ENCODE measurements at regions not wholly inside any gene's neighbourhood (a gene's known extent, or its start where the extent isn't known, plus 50 kb on each side); places are given as distances from the start of the nearest gene placed in this dataset.
"Not testable (repeated sequence)": the region's sequence is repeated elsewhere in the genome, so short reads cannot be mapped to it uniquely, and the experiment has no call there.

DNA sequence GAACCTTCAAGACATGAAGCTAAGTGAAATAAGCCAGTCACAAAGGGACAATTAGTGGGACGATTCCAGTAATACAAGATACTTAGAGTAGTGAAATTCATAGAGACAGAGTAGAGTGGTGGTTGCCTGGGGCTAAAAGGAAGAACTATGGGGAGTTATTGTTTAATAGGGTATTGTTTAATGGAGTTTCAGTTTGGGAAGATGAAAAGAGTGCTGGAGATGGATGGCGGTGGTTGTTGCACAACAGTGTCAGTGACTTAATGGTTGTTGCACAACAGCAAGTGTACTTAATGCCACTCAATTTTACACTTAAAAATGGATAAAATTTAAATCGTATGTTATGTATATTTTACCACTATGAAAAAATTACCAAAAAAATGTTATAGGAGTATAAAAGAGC, 209.7 kb upstream of the TENT5A start:
- DNase-seq: no peak

DNA sequence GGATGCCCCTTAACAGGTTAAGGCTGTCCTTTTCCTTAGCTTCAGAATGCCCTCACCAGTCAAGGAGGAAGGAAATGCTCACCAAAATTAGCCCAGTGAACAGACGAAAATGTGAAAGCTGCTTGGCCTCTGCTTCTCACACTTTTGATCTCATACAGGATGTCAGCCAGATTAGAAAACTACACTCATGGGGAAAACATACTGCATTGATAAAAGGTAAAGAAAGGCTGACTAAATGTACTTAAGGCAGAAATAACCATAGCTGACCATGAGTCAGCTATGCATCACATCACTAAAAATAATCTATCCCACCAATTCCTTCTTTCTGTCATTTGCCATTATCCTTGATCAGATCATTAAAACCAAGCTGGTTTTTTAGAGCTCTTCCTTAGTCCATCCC, 198.4 kb upstream of the TENT5A start:
- DNase-seq: no peak

- DNase-seq: no peak
Observed at GRCh38 chr6:81948861-81949260, 196.4 kb upstream of the TENT5A start.

GRCh38 chr6:81948196-81948595, 195.7 kb upstream of the TENT5A start:
- DNase-seq: not testable (repeated sequence)

- no peak for DNase-seq
Observed at GRCh38 chr6:81944661-81945060, 192.2 kb upstream of the TENT5A start.

- not testable (repeated sequence) for DNase-seq
Observed at GRCh38 chr6:81942842-81943241, 190.4 kb upstream of the TENT5A start.

DNA sequence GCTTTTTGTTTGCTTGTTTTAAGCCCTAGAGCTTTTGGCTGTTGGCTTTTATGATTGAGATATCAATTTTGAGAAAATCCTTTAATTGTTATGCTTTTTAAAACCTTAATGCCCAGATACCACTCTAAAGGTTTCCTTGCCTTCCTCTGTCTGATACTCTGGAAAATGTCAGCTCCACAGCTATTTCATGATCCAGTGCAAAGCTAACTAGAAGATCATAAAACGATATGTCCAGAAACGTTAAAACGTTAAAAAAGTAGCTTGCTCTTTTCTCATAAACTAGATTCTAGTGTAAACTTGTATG, 189.5 kb upstream of the TENT5A start:
- no peak for DNase-seq

DNA sequence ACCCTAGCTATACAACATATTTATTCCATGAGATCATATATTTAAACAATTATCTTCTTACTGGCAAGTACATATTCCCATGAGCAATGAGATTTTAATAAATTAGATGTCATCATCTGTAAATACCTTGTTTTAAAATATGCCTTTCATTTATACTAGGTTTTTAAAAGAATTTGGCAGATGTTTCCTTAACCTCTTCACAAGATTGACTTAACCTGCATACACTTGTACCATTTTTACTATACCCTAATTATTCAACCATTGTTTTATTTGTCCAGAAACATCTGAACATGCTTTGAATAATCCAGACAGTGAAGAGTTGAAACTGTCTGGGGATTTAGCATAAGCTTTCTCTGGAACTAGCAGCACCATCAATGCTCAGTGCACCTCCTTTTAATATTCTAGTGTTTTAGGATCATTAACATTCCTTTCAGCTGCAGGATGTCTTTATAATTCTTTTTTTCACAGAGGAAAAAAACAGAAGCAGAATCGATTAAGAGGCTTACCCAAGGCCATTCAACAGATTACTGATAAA, 188.0 kb upstream of the TENT5A start:
- DNase-seq: no peak

DNA sequence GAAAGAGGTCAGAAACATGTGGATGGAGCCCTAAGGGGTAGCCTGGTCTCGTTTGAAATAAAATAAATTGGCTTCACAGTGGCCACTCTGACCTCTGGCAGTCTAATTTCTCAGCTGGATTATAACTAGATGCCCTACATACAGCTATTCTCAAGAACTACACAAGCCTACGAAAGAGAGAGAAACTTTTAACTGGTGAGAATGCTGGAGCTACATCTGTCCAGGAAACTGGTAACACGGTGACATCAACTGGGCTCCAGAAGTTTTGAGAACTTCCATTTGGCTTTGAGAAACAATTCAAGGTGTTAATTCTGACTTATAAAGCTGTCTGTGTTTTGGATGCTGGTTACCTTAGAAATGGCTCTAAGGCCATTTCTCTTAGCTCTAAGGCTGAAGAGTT, 187.3 kb upstream of the TENT5A start:
- DNase-seq: no peak

- no peak for DNase-seq
Observed at GRCh38 chr6:81938991-81939732, 186.7 kb upstream of the TENT5A start.

- DNase-seq: no peak
Observed at GRCh38 chr6:81938014-81938856, 185.8 kb upstream of the TENT5A start.

DNA sequence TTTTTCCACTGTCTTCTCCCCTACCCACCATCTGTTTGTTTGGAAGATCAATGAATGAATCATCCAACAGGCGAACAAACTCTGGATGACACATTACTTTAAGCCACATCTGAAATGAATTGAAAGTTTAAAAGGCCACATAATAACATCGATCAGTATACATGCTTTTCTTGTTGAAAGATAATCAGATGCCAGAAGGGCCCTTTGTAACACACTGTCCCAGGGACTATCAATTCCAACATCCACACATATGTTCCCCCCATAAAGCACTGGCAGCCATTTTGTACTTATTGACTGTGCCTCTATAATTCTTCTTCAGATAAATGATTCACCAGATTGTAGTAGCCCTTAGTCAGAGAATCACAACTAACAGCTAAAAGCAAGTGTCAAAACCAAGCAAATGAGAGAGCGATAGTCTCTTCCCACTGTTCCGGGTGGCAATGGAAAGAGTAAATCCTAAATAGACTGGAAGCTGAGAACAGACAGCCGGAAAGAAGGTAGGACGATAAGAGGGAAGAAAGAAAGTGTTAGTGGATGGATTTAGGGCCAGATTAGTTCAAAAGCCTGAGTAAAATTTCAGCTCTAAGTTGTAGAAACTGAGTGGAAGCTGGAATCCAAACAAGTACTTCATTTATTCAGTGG, 184.9 kb upstream of the TENT5A start:
- no peak for DNase-seq

GRCh38 chr6:81934936-81935335, 182.5 kb upstream of the TENT5A start:
- no peak for DNase-seq

DNA sequence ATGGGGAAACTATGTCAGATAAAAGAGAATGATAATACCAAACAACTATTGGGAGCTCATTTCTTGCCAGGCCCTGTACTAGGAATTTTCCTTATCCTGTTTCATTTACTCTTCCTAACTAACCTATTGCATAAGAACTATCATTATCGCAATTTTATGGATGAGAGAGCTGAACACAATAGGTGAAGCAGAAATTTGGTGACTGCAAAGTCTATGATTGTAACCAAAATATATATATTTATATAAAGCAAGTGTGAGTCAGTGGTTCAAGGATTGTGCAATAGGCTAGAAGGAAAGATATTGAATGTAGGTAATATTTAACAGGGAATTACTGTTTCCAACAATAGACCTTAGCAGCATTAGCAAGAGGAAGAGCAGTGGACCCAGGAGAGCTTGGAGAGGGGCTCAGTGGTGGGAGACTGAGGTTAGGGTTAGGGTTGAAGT, 181.1 kb upstream of the TENT5A start:
- DNase-seq: no peak

- DNase-seq: no peak
Observed at GRCh38 chr6:81933089-81933488, 180.6 kb upstream of the TENT5A start.

DNA sequence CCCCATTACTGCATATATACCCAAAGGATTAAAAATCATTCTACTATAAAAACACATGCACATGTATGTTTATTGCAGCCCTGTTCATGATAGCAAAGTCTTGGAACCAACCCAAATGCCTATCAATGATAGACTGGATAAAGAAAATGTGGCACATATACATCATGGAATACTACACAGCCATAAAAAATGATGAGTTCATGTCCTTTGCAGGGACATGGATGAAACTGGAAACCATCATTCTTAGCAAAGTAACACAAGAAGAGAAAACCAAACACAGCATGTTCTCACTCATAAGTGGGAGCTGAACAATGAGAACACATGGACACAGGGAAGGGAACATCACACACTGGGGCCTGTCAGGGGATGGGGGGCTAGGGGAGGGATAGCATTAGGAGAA, 180.0 kb upstream of the TENT5A start:
- not testable (repeated sequence) for DNase-seq

DNA sequence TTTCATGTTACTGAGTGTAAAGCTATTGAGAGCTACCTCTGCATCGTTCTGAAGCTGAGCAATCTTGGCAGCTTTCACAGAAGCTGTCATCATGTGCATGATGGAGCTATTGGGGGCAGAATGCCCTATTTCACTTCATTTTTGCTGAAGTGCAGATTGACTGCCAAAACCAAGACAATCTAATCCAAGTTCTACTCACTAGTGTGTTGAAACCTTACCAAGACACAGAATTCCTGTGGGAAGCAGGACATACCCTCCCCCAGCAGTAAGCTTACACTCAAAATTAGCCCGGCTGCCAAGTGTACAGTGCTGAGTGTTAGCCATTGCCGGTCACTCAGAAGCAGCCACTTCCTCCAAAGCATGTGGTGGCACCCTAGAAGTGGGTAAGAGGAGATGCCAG, 177.3 kb upstream of the TENT5A start:
- no peak for DNase-seq

- no peak for DNase-seq
Observed at GRCh38 chr6:81925201-81925600, 172.7 kb upstream of the TENT5A start.

DNA sequence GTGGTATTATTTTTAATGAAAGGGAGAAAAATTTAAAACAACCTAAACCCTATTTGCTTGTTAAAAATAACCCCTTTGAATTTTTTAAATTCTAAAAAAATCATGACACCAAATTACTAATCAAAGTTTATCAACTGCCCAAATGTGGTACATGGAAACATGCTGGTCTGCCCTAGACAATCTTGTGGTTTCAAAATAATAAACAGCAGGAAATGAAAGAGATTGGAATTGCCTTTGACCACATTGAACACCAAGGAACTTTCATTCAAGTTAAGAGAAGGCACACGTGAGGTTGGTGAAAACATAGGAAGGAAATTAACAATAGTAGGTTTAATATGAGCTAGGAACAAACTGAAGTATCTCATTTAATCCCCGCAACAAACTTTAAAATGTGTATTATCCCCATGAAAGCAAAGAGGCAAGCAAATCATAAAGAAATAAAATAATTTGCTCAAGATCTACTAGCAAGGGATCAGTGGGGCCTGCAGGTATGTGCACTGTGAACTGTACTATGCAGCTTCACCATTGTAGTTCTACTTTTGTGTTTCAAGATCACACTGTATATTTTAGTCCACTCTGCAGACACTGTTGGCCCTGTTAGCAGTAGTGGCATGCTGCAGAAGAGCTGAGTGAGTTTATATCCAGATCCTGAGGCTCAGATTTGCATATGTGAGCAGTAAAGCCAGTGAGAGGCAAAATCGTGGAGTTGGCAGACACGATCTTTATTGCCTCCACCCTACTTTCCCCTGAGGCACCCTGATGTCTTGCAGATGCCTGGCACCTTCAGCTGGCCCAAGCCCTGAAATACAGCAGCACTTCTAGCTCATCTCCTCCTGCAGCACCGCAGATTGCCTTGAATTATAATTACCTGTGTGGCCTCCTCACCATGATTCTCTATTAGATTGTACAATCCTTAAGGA, 157.8 kb upstream of the TENT5A start:
- DNase-seq: no peak

- no peak for DNase-seq
Observed at GRCh38 chr6:81909162-81909561, 156.7 kb upstream of the TENT5A start.

GRCh38 chr6:81906709-81907204, 154.3 kb upstream of the TENT5A start:
- DNase-seq: no peak

DNA sequence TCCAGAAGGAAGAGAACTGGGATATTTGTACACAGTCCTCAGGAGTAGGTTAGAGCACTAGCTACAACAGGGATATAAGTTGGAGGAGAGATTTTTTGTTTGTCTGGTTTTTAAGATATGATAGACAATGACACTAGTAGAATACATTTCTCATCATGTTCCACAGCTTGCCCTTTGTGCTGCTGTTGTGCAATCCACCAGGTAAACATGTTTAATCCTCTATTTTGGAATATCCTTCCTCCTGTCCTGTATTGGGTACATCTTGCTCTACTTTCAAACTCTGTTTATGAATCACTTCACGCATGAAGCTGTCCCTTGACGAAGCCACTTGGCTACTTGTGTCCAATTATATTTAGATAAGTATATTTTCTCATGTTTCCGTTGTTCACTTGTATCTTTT, 153.6 kb upstream of the TENT5A start:
- DNase-seq: no peak

All from COR-L47 (cell line).